ENCODE measurements at regions not wholly inside any gene's neighbourhood (a gene's known extent, or its start where the extent isn't known, plus 50 kb on each side); places are given as distances from the start of the nearest gene placed in this dataset.

- Histone ChIP-seq H3K9me2 (ENCODE audit: insufficient read depth) (no peaks in the 10 kb centered on the region; the same call in 1 of the 2 replicates), H3K4me1 (ENCODE audit: control insufficient read depth in 1 of 2, insufficient read depth in 2 of 2, low read length in 2 of 2) (no peaks in the 10 kb centered on the region), H3K27me3 (ENCODE audit: insufficient read depth, low read length) (no peaks in the 10 kb centered on the region), H4K20me1 (ENCODE audit: insufficient read depth) (no peaks in the 10 kb centered on the region), H3K79me2 (ENCODE audit: insufficient read depth, low read length) (no peaks in the 10 kb centered on the region), H3K27ac (ENCODE audit: low read depth, low read length) (no peak overlapping the region), H3K36me3 (ENCODE audit: control insufficient read depth in 1 of 2, insufficient read depth in 2 of 2, low read length in 2 of 2) (no peaks in the 10 kb centered on the region), H3K4me3 (replicated peaks in 1 of 2; ENCODE audit: low read depth in 1 of 2, low read length in 2 of 2) (no peak overlapping the region), H3K9ac (ENCODE audit: low read length) (no peak overlapping the region), H3K4me2 (ENCODE audit: low read length) (no peak overlapping the region), H2AFZ (ENCODE audit: low read depth, low read length, poor library complexity, severe bottlenecking) (no peak overlapping the region), H3K9me3 (ENCODE audit: control insufficient read depth in 1 of 2, insufficient read depth in 1 of 2, low read depth in 1 of 2, low read length in 2 of 2) (no peaks in the 10 kb centered on the region)
- ChIA-PET POLR2A (no interaction called here), RAD21 (ENCODE audit: low non-redundant PET in 1 of 2, low total read pairs in 2 of 2, uncharacterized antibody in 2 of 2, unreplicated experiment in 2 of 2) (no interaction called here), CTCF (no interaction called here)
- BruUV-seq (replicated peaks) = no TSS peak
- ATAC-seq (no peak), DNase-seq (ENCODE audit: low read depth, low spot score) (no peak)
- intact Hi-C loops (cut with micrococcal nuclease) = no loop called here
- TF ChIP-seq CTCF (IDR thresholded peaks at IDR 0.05 in 2 of 3, conservative IDR thresholded peaks at IDR 0.05 in 1 of 3; ENCODE audit: borderline replicate concordance in 1 of 3, insufficient read depth in 1 of 3, low read depth in 2 of 3, low read length in 2 of 3) = no peak
- no peak for TF ChIP-seq ZBTB33 (IDR thresholded peaks at IDR 0.05; ENCODE audit: extremely low read depth, insufficient replicate concordance, low read length)
- TF ChIP-seq REST (IDR thresholded peaks at IDR 0.05; ENCODE audit: low read depth) = no peak
- no peak for TF ChIP-seq FOSL1 (IDR thresholded peaks at IDR 0.05; ENCODE audit: low read depth)
- no peak for TF ChIP-seq ELF1 (IDR thresholded peaks at IDR 0.05; ENCODE audit: borderline replicate concordance, low read depth)
- TF ChIP-seq POLR2AphosphoS5 (IDR thresholded peaks at IDR 0.05; ENCODE audit: low read depth, low read length) = no peak
These were observed 274.1 kb upstream of the TMEM161B start for GRCh38 chr5:88542786-88543185.
